H9 (cell line): ENCODE measurements at regions not wholly inside any gene's neighbourhood (a gene's known extent, or its start where the extent isn't known, plus 50 kb on each side); places are given as distances from the start of the nearest gene placed in this dataset.

Source experiments
- DNase-seq: peaks from one replicate; pipeline ENCODE4 v3.0.0-alpha.2; 2017
- H2AFZ ChIP-seq: one replicate; pipeline ENCODE4 v1.6.1; 2013; ENCODE audit warnings: mild to moderate bottlenecking, low read length, control low read depth, moderate library complexity
- H2AK5ac ChIP-seq: 2 replicates; pipeline ENCODE4 v1.6.1; 2013; ENCODE audit warnings: low read length, control low read depth, mixed read lengths; ENCODE audit not compliant: insufficient read length
- H2BK120ac ChIP-seq: one replicate; pipeline ENCODE4 v1.6.1; 2013; ENCODE audit warnings: low read depth, mild to moderate bottlenecking, low read length, control low read depth, inconsistent platforms; ENCODE audit not compliant: poor library complexity, severe bottlenecking
- H2BK12ac ChIP-seq: 2 replicates; pipeline ENCODE4 v1.6.1; 2013; ENCODE audit warnings: low read length, control low read depth, mixed read lengths, low read depth; ENCODE audit not compliant: insufficient read length
- H2BK15ac ChIP-seq: 2 replicates; pipeline ENCODE4 v1.6.1; 2013; ENCODE audit warnings: low read depth, low read length, control low read depth
- H2BK20ac ChIP-seq: one replicate; pipeline ENCODE4 v1.6.1; 2013; ENCODE audit warnings: low read depth, mild to moderate bottlenecking, low read length, control low read depth, inconsistent platforms; ENCODE audit not compliant: poor library complexity, severe bottlenecking
- H2BK5ac ChIP-seq: 2 replicates; pipeline ENCODE4 v1.6.1; 2013; ENCODE audit warnings: low read length, control low read depth, mixed read lengths; ENCODE audit not compliant: insufficient read length
- H3K14ac ChIP-seq: 2 replicates; pipeline ENCODE4 v1.6.1; 2013; ENCODE audit warnings: low read length, control low read depth; ENCODE audit not compliant: insufficient read depth
- H3K18ac ChIP-seq: 2 replicates; pipeline ENCODE4 v1.6.1; 2013; ENCODE audit warnings: low read depth, mild to moderate bottlenecking, mixed read lengths, low read length, control low read depth; ENCODE audit not compliant: insufficient read length
- H3K23ac ChIP-seq: 2 replicates; pipeline ENCODE4 v1.6.1; 2013; ENCODE audit warnings: low read length, control low read depth, mixed read lengths, low read depth; ENCODE audit not compliant: insufficient read length
- H3K23me2 ChIP-seq: 2 replicates; pipeline ENCODE4 v1.6.1; 2013; ENCODE audit warnings: low read depth, mild to moderate bottlenecking, mixed read lengths, low read length, control low read depth; ENCODE audit not compliant: insufficient read length, poor library complexity, severe bottlenecking
- H3K27ac ChIP-seq: 2 replicates; pipeline ENCODE4 v1.5.1; 2013; ENCODE audit warnings: low read length, control low read depth, mixed read lengths, low read depth; ENCODE audit not compliant: insufficient read length
- H3K27me3 ChIP-seq: 2 replicates; pipeline ENCODE4 v1.6.1; 2013; ENCODE audit warnings: low read length, control low read depth, inconsistent platforms; ENCODE audit not compliant: insufficient read depth
- H3K4ac ChIP-seq: 2 replicates; pipeline ENCODE4 v1.6.1; 2013; ENCODE audit warnings: low read depth, mild to moderate bottlenecking, control low read depth, inconsistent platforms, low read length, moderate library complexity
- H3K4me1 ChIP-seq: 2 replicates; pipeline ENCODE4 v1.6.1; 2013; ENCODE audit warnings: low read length, control low read depth, inconsistent platforms; ENCODE audit not compliant: insufficient read depth
- H3K4me2 ChIP-seq: 2 replicates; pipeline ENCODE4 v1.6.1; 2013; ENCODE audit warnings: low read length, control low read depth, mixed read lengths; ENCODE audit not compliant: insufficient read length, insufficient read depth
- H3K56ac ChIP-seq: 2 replicates; pipeline ENCODE4 v1.6.1; 2013; ENCODE audit warnings: low read depth, mild to moderate bottlenecking, mixed read lengths, low read length, control low read depth; ENCODE audit not compliant: insufficient read length
- H3K79me1 ChIP-seq: 2 replicates; pipeline ENCODE4 v1.6.1; 2013; ENCODE audit warnings: low read depth, mild to moderate bottlenecking, moderate library complexity, low read length, control low read depth, inconsistent platforms; ENCODE audit not compliant: insufficient read depth, poor library complexity, severe bottlenecking
- H3K79me2 ChIP-seq: 2 replicates; pipeline ENCODE4 v1.6.1; 2013; ENCODE audit warnings: low read length, control low read depth, inconsistent platforms; ENCODE audit not compliant: insufficient read depth
- H3K9ac ChIP-seq: 2 replicates; pipeline ENCODE4 v1.6.1; 2013; ENCODE audit warnings: low read length, control low read depth, mixed read lengths; ENCODE audit not compliant: insufficient read length; ENCODE audit errors: extremely low read depth
- H3K9me3 ChIP-seq: one replicate; pipeline ENCODE4 v1.6.1; 2013; ENCODE audit warnings: low read depth, low read length, inconsistent platforms; ENCODE audit not compliant: control insufficient read depth
- H3T11ph ChIP-seq: one replicate; pipeline ENCODE4 v1.6.1; 2013; ENCODE audit warnings: mild to moderate bottlenecking, low read length, control low read depth, inconsistent platforms
- H4K20me1 ChIP-seq: one replicate; pipeline ENCODE4 v1.6.1; 2013; ENCODE audit not compliant: control insufficient read depth, insufficient read length, insufficient read depth
- H4K5ac ChIP-seq: 2 replicates; pipeline ENCODE4 v1.6.1; 2013; ENCODE audit warnings: low read depth, mild to moderate bottlenecking, mixed read lengths, low read length, control low read depth; ENCODE audit not compliant: insufficient read length
- H4K8ac ChIP-seq: replicated peaks from 2 replicates; pipeline ENCODE4 v1.6.1; 2013; ENCODE audit warnings: low read length, control low read depth, mixed read lengths, low read depth; ENCODE audit not compliant: insufficient read length
- H4K91ac ChIP-seq: 2 replicates; pipeline ENCODE4 v1.6.1; 2013; ENCODE audit warnings: low read depth, mild to moderate bottlenecking, moderate library complexity, mixed read lengths, low read length, control low read depth; ENCODE audit not compliant: insufficient read length
- H3K27ac Mint-ChIP-seq, 3 experiments: 2 replicates in 2 of 3; 3 replicates in 1 of 3; pipeline ENCODE4 v1.8.0; 2020 to 2021; ENCODE audit warnings: mixed read lengths in 3 of 3, mild to moderate bottlenecking in 1 of 3, moderate library complexity in 1 of 3
- H3K27me3 Mint-ChIP-seq: 2 replicates; pipeline ENCODE4 v1.8.0; 2021; ENCODE audit warnings: low read depth, mild to moderate bottlenecking, moderate library complexity, mixed read lengths
- H3K36me3 Mint-ChIP-seq, 3 experiments: 2 replicates in 2 of 3; 3 replicates in 1 of 3; pipeline ENCODE4 v1.8.0; 2020 to 2021; ENCODE audit warnings: low read depth in 3 of 3, mixed read lengths in 3 of 3; ENCODE audit not compliant: insufficient read depth in 1 of 3
- H3K4me1 Mint-ChIP-seq, 2 experiments: 2 replicates each; pipeline ENCODE4 v1.8.0; 2020; ENCODE audit warnings: mixed read lengths in 2 of 2
- H3K4me3 Mint-ChIP-seq, 2 experiments: 2 replicates in 1 of 2; 3 replicates in 1 of 2; pipeline ENCODE4 v1.8.0; 2020 to 2021; ENCODE audit warnings: mild to moderate bottlenecking in 2 of 2, mixed read lengths in 2 of 2, moderate library complexity in 1 of 2
- H3K9me3 Mint-ChIP-seq, 2 experiments: 2 replicates in 1 of 2; 3 replicates in 1 of 2; pipeline ENCODE4 v1.8.0; 2020; ENCODE audit warnings: mild to moderate bottlenecking in 2 of 2, mixed read lengths in 2 of 2, moderate library complexity in 1 of 2
- WGBS: extraction: QIAGEN DNeasy Blood & Tissue Kit; methylation state at CpG from one replicate; pipeline ENCODE4 v1.1.7; 2013; ENCODE audit warnings: missing lambda C conversion rate, low lambda C conversion rate, mixed read lengths; ENCODE audit not compliant: insufficient read length; ENCODE audit errors: extremely low coverage; 5-methylcytosine and 5-hydroxymethylcytosine counted together
- TF ChIP-seq, protein P1 (sequence below): fragments of 200-600 bp; sonication (generic); conservative IDR thresholded peaks from 3 replicates; pipeline ENCODE4 v1.8.0; 2021; ENCODE audit warnings: antibody characterized with exemption, mild to moderate bottlenecking

GRCh38 chr1:2927393-2928360, 93.6 kb upstream of the ACTRT2 start:
- H4K8ac ChIP-seq: no peak overlapping the region
- Mint-ChIP-seq H3K4me1 (no peaks in the 10 kb centered on the region), H3K9me3 (peaks cover 15 to 83% of the 10 kb centered on the region in 2 experiments), H3K4me3 (no peak overlapping the region), H3K36me3 (peaks cover 2 to 29% (median 4%) of the 10 kb centered on the region in 3 experiments; a peak in 3 of 7 replicates), H3K27me3 (peaks cover 8% of the 10 kb centered on the region; the same call in 1 of the 2 replicates), H3K27ac (no peak overlapping the region; a peak in 1 of 7 replicates)
- H3K4ac ChIP-seq: no peak overlapping the region
- H4K91ac ChIP-seq: no peak overlapping the region
- H3K14ac ChIP-seq: no peak overlapping the region
- H2BK120ac ChIP-seq: no peak overlapping the region
- WGBS: no CpG with 5 or more reads among the region's 40 CpGs
- H3K9me3 ChIP-seq: peaks cover 77% of the 10 kb centered on the region
- no peak overlapping the region for H3K23ac ChIP-seq
- no peak overlapping the region for H2BK5ac ChIP-seq
- H3T11ph ChIP-seq: no peak overlapping the region
- no peak overlapping the region for H2BK20ac ChIP-seq
- TF ChIP-seq, protein P1, sequence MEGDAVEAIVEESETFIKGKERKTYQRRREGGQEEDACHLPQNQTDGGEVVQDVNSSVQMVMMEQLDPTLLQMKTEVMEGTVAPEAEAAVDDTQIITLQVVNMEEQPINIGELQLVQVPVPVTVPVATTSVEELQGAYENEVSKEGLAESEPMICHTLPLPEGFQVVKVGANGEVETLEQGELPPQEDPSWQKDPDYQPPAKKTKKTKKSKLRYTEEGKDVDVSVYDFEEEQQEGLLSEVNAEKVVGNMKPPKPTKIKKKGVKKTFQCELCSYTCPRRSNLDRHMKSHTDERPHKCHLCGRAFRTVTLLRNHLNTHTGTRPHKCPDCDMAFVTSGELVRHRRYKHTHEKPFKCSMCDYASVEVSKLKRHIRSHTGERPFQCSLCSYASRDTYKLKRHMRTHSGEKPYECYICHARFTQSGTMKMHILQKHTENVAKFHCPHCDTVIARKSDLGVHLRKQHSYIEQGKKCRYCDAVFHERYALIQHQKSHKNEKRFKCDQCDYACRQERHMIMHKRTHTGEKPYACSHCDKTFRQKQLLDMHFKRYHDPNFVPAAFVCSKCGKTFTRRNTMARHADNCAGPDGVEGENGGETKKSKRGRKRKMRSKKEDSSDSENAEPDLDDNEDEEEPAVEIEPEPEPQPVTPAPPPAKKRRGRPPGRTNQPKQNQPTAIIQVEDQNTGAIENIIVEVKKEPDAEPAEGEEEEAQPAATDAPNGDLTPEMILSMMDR: no peak
- H3K27ac ChIP-seq: no peak overlapping the region
- no peak overlapping the region for H2AFZ ChIP-seq
- DNase-seq: no peak
- H3K27me3 ChIP-seq: no peaks in the 10 kb centered on the region
- H4K20me1 ChIP-seq: no peaks in the 10 kb centered on the region
- no peak overlapping the region for H3K56ac ChIP-seq
- no peaks in the 10 kb centered on the region for H3K23me2 ChIP-seq
- no peak overlapping the region for H3K18ac ChIP-seq
- H4K5ac ChIP-seq: no peak overlapping the region
- no peak overlapping the region for H2BK12ac ChIP-seq
- no peak overlapping the region for H3K4me2 ChIP-seq
- H3K79me1 ChIP-seq: no peaks in the 10 kb centered on the region
- no peak overlapping the region for H2AK5ac ChIP-seq
- no peak overlapping the region for H2BK15ac ChIP-seq
- no peaks in the 10 kb centered on the region for H3K4me1 ChIP-seq
- H3K9ac ChIP-seq: no peak overlapping the region
- no peaks in the 10 kb centered on the region for H3K79me2 ChIP-seq
